D721Med (cell line): ENCODE measurements at regions not wholly inside any gene's neighbourhood (a gene's known extent, or its start where the extent isn't known, plus 50 kb on each side); places are given as distances from the start of the nearest gene placed in this dataset.

Experiments
- DNase-seq: peaks from one replicate; pipeline ENCODE4 v3.0.0; 2011; ENCODE audit warnings: low spot score; ENCODE audit not compliant: insufficient read length
- FAIRE-seq: peaks from 2 replicates; lab custom pipeline; 2011; peaks lifted over from hg19 to GRCh38; lab: Jason Lieb, UNC
- CTCF ChIP-seq: IDR thresholded peaks from 2 replicates; pipeline ENCODE4 v1.5.1; 2012; ENCODE audit warnings: mild to moderate bottlenecking, control low read depth; ENCODE audit not compliant: insufficient read depth; ENCODE audit errors: missing control alignments

- TF ChIP-seq CTCF, result no peak
- no peak for DNase-seq
- FAIRE-seq, result no peak
Measured at GRCh38 chr10:128541926-128542475, 415.8 kb upstream of the MKI67 start.

GRCh38 chr10:128542659-128543058 lies 416.4 kb upstream of the MKI67 start:
- DNase-seq (no peak), FAIRE-seq (no peak)
- no peak for TF ChIP-seq CTCF

GRCh38 chr10:128543151-128543550 lies 416.9 kb upstream of the MKI67 start:
- DNase-seq (no peak), FAIRE-seq (no peak)
- TF ChIP-seq CTCF, result no peak

GRCh38 chr10:128545216-128545615 lies 419.0 kb upstream of the MKI67 start:
- DNase-seq, result no peak

GRCh38 chr10:128546651-128547165 lies 420.5 kb upstream of the MKI67 start:
- DNase-seq (no peak), FAIRE-seq (no peak)
- no peak for TF ChIP-seq CTCF

More at GRCh38 chr10:128545216-128545615, 419.0 kb upstream of the MKI67 start:
- FAIRE-seq, result no peak
- no peak for TF ChIP-seq CTCF

- no peak for TF ChIP-seq CTCF
- DNase-seq, result no peak
- no peak for FAIRE-seq
Measured at GRCh38 chr10:128549101-128549608, 422.9 kb upstream of the MKI67 start.

GRCh38 chr10:128550045-128550444 lies 423.8 kb upstream of the MKI67 start:
- FAIRE-seq (no peak), DNase-seq (no peak)
- TF ChIP-seq CTCF, result no peak
